ENCODE measurements at regions not wholly inside any gene's neighbourhood (a gene's known extent, or its start where the extent isn't known, plus 50 kb on each side); places are given as distances from the start of the nearest gene placed in this dataset.
A peak's percentile ranks its signal among the peaks of the same experiment; 100 is the strongest.

DNA sequence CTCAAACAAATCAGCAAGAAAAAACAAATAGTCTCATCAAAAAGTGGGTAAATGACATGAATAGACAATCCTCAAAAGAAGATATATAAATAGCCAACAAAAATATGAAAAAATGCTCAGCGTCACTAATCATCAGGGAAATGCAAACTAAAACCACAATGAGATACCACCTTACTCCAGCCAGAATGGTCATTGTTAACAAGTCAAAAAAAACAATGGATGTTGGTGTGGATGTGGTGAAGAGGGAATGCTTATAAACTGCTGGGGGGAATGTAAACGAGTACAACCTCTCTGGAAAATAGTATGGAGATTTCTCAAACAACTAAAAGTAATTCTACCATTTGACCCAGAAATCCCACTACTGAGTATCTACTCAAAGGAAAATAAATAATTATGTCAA lies 239.2 kb upstream of the RFC3 start:
- no peak for DNase-seq (ENCODE audit: low read depth, low spot score)
- Histone ChIP-seq H3K9ac (ENCODE audit: insufficient read length) (no peak overlapping the region), H3K9me3 (ENCODE audit: low read depth, low read length) (no peaks in the 10 kb centered on the region), H3K4me3 (no peak overlapping the region), H3K36me3 (ENCODE audit: insufficient read depth, low read length) (no peaks in the 10 kb centered on the region), H3K27ac (no peak overlapping the region)
- TF ChIP-seq FOXP2 (optimal IDR thresholded peaks at IDR 0.05; ENCODE audit: control extremely low read depth, extremely low read length, insufficient read depth) (no peak), EZH2 (IDR thresholded peaks at IDR 0.05) (no peak), POLR2AphosphoS5 (IDR thresholded peaks at IDR 0.05; ENCODE audit: borderline replicate concordance, low read depth, low read length) (no peak)

DNA sequence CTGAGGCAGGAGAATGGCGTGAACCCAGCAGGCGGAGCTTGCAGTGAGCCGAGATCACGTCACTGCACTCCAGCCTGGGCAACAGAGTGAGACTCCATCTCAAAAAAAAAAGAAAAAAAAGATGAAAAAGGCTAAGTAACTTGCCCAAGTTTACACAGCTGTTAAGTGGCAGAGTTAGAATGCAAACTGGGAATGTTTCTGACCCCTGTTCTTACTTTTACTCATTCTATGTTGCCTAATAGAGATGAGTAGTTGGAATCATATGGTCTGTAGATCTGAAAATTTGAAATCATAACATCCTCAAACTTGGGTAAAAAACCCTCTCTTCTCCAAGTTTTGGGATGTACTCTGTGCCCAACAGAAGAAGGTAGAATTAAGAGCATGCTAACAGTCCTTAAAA lies 235.8 kb upstream of the RFC3 start:
- no peak overlapping the region for H3K9ac ChIP-seq (ENCODE audit: insufficient read length)
- TF ChIP-seq EZH2 (IDR thresholded peaks at IDR 0.05) (no peak), FOXP2 (optimal IDR thresholded peaks at IDR 0.05; ENCODE audit: control extremely low read depth, extremely low read length, insufficient read depth) (no peak), POLR2AphosphoS5 (IDR thresholded peaks at IDR 0.05; ENCODE audit: borderline replicate concordance, low read depth, low read length) (no peak)
- H3K4me3 ChIP-seq = no peak overlapping the region
- H3K9me3 ChIP-seq (ENCODE audit: low read depth, low read length) = no peaks in the 10 kb centered on the region
- no peak for DNase-seq (ENCODE audit: low read depth, low spot score)
- H3K27ac ChIP-seq = no peak overlapping the region
- no peaks in the 10 kb centered on the region for H3K36me3 ChIP-seq (ENCODE audit: insufficient read depth, low read length)

DNA sequence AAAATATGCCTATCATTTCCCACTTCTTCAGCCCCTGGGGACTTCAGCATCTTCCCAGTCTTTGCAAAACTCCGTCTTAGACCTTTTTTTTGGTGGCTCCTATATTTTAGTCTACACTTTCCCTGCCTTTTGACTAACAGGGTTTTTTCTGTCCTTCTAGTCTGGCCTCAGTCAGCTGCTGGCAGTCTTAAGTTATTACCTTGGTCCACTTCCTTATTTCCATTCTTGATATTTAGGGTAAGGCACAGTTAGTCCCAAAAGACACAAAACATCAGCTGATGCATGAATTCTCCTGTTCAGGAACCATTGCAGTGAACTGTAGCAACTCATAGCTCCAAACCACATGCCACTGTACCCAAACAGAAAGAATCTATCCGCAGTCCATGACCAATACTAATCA lies 234.6 kb upstream of the RFC3 start:
- Histone ChIP-seq H3K9ac (ENCODE audit: insufficient read length) (no peak overlapping the region), H3K4me3 (no peak overlapping the region)

DNA sequence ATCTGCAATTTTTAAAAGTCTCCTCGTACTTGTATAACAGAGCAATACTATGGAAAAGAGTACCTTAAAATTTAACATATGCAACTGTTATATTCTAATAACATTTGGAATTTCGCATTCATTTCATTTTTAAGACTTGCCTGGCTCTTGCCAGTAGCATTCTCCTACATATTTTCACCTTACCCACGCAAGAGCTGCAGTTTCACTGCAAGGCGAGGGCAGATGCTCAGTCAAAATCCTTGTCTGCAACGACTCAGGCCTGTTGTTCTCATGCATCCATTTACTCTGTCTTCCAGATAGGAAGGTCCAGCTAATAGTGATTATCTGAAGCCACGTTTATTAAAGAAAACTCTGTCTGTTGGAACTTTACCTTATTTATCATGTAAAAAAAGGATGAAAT lies 227.0 kb upstream of the RFC3 start:
- H3K27ac ChIP-seq = no peak overlapping the region
- no peak for DNase-seq (ENCODE audit: low read depth, low spot score)
- H3K4me3 ChIP-seq = no peak overlapping the region
- TF ChIP-seq POLR2AphosphoS5 (IDR thresholded peaks at IDR 0.05; ENCODE audit: borderline replicate concordance, low read depth, low read length) (no peak), EZH2 (IDR thresholded peaks at IDR 0.05) (no peak), FOXP2 (optimal IDR thresholded peaks at IDR 0.05; ENCODE audit: control extremely low read depth, extremely low read length, insufficient read depth) (no peak)
- H3K9ac ChIP-seq (ENCODE audit: insufficient read length) = no peak overlapping the region
- no peaks in the 10 kb centered on the region for H3K36me3 ChIP-seq (ENCODE audit: insufficient read depth, low read length)
- H3K9me3 ChIP-seq (ENCODE audit: low read depth, low read length) = no peaks in the 10 kb centered on the region

More for the DNA sequence above, 234.6 kb upstream of the RFC3 start:
- Histone ChIP-seq H3K9me3 (ENCODE audit: low read depth, low read length) (no peaks in the 10 kb centered on the region), H3K27ac (no peak overlapping the region), H3K36me3 (ENCODE audit: insufficient read depth, low read length) (no peaks in the 10 kb centered on the region)
- TF ChIP-seq EZH2 (IDR thresholded peaks at IDR 0.05) = no peak
- no peak for TF ChIP-seq FOXP2 (optimal IDR thresholded peaks at IDR 0.05; ENCODE audit: control extremely low read depth, extremely low read length, insufficient read depth)
- no peak for TF ChIP-seq POLR2AphosphoS5 (IDR thresholded peaks at IDR 0.05; ENCODE audit: borderline replicate concordance, low read depth, low read length)
- DNase-seq (ENCODE audit: low read depth, low spot score) = no peak

DNA sequence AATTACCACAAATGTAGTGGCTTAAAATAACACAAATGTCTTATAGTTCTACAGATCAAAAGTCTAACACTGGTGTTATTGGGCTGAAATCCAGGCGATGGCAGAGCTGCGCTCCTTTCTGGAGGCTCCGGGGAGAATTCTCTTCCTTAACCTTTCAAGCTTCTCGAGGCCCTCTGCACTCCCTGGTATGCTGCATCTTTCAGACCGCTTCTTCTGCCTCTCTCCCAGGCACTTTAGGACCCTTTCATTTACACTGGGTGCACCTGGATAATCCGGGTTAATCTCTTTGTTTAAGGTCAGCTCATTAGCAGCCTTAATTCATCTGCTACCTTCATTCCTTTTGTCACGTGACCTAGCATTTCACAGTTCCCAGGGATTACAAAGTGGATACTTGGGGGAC lies 211.3 kb upstream of the RFC3 start:
- no peak for TF ChIP-seq FOXP2 (optimal IDR thresholded peaks at IDR 0.05; ENCODE audit: control extremely low read depth, extremely low read length, insufficient read depth)
- DNase-seq (ENCODE audit: low read depth, low spot score) = no peak

DNA sequence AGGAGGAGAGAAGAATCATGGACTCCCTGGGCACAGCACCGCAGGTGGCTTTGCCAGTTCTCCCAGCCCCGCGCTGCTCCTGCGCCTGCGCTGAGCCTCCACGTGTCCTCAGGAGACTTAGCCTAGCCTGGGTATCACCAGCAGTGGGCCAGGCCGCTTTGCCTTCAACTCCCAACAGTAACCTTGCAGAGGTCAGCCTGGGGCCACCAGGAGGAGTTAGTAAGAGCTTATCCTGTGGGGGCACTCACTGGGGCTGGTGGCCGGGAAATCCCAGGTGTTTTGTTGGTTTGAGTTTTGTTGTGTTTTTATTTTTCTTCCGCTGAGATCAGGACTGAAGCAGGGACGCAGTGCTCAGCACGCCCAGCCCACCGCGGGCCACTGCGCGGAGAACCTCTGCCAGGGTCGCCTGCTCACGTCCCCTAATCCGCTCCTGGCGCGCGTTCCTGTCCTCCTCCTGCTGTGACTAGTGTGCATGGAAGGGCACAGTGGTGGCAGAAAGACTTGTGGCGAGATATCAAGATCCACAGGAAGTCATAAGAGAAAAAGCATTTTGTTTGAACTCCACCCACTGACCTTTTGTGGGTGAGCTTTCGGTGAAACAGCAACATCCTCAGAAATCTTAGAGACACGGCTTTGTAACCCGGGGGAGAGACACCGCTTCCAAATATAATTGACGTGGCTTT lies 207.4 kb upstream of the RFC3 start:
- no peaks in the 10 kb centered on the region for H3K9me3 ChIP-seq (ENCODE audit: low read depth, low read length)
- DNase-seq (ENCODE audit: low read depth, low spot score) = peak; percentile 3
- no peaks in the 10 kb centered on the region for H3K36me3 ChIP-seq (ENCODE audit: insufficient read depth, low read length)
- H3K27ac ChIP-seq = peak overlapping the region; percentile 42; the same call in 1 of the 2 replicates
- H3K4me3 ChIP-seq = no peak overlapping the region
- H3K9ac ChIP-seq (ENCODE audit: insufficient read length) = no peak overlapping the region
- TF ChIP-seq FOXP2 (optimal IDR thresholded peaks at IDR 0.05; ENCODE audit: control extremely low read depth, extremely low read length, insufficient read depth) (no peak), POLR2AphosphoS5 (IDR thresholded peaks at IDR 0.05; ENCODE audit: borderline replicate concordance, low read depth, low read length) (peak; percentile 45; the same call in 1 of the 2 replicates)

More for the DNA sequence above, 211.3 kb upstream of the RFC3 start:
- H3K36me3 ChIP-seq (ENCODE audit: insufficient read depth, low read length) = no peaks in the 10 kb centered on the region
- H3K9me3 ChIP-seq (ENCODE audit: low read depth, low read length) = 0 out of 2 replicates have a peak, but pooled peaks cover 8% of the 10 kb centered on the region
- H3K9ac ChIP-seq (ENCODE audit: insufficient read length) = no peak overlapping the region
- H3K4me3 ChIP-seq = no peak overlapping the region
- no peak overlapping the region for H3K27ac ChIP-seq

DNA sequence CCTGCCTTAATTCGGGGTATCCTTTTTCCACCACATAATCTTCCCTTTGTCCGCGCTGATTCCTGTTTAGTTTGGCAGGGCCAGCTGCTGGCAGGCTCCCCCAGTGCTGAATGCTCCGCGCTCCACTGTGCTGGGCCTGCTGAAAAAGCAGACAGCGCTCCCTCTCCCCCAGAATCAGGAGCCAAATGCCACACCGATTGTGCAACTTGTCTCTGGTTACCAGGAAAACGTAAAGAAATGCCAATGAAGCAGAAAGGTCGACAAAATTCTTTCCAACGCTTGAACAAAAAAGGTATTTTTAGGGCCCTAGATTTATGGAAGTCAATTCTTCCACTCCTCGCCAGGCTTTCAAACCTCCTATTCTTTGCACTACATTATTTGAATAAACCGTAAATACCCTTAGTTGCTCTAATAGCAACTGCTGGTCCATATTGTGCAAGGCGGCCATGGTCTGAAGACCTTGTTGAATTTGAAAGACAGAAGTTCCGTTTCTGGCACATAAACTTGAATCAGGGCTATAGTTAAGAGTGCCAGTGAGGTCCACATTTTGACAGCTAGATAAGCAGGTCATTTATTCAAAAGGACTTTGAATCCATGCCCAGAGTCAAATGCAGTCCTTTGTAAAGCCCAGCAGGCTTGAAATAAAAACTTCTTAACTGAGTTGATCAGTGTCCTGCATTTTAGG lies 206.7 kb upstream of the RFC3 start:
- no peak for TF ChIP-seq EZH2 (IDR thresholded peaks at IDR 0.05)
- no peak for TF ChIP-seq FOXP2 (optimal IDR thresholded peaks at IDR 0.05; ENCODE audit: control extremely low read depth, extremely low read length, insufficient read depth)
- TF ChIP-seq POLR2AphosphoS5 (IDR thresholded peaks at IDR 0.05; ENCODE audit: borderline replicate concordance, low read depth, low read length) = no peak
- peak overlapping the region; percentile 42; the same call in 1 of the 2 replicates for H3K27ac ChIP-seq
- no peaks in the 10 kb centered on the region for H3K9me3 ChIP-seq (ENCODE audit: low read depth, low read length)
- no peak overlapping the region for H3K4me3 ChIP-seq
- H3K36me3 ChIP-seq (ENCODE audit: insufficient read depth, low read length) = no peaks in the 10 kb centered on the region
- peak; percentile 6 for DNase-seq (ENCODE audit: low read depth, low spot score)
- H3K9ac ChIP-seq (ENCODE audit: insufficient read length) = no peak overlapping the region

DNA sequence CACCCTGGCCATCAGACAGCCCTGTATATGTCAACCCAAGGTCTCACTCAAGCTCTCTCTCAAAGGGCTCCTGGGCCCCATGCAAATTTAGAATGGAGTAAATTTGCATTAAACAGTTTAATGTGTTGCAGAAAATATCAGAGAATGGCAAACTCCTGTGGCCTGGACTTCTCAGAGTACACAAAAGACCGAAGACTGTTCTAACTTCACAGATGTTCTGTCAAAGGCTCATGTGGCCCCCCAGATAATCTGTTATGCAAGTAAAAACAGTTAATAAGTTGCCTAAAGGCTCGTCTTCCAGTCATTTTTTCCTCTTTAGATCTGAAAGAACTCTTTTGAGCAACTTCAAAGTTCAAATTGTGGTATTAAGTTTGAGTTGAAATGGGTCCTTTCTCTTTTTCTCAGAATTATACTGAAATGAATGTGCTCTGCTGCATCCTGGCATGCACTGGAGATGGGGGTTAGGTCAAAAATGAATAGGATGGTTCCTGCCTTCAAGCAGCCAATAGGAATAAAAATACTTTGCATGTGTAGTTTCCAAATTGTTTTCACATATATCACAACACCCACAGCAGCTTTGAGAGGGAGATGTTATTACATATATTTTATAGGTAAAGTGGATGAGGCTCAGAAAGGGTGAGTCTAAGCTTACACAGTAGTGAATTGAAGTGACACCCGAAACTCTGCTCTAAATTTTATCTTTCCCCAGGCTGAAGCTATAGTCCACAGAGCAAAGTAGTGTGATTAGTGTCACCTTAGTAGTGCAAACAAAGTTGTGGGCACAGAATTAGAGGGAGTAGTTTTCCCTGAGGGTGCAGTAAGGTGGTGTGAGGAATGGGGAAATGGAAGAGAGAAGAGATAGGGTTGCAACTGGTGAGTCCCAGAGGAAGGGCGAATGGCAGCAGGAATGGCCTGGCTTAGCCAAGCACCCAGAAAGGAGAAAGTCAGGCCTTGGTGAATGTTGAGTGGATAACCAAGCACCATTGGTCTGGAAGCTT lies 205.0 kb upstream of the RFC3 start:
- Histone ChIP-seq H3K27ac (no peak overlapping the region), H3K4me3 (no peak overlapping the region), H3K9me3 (ENCODE audit: low read depth, low read length) (no peaks in the 10 kb centered on the region), H3K9ac (ENCODE audit: insufficient read length) (no peak overlapping the region), H3K36me3 (ENCODE audit: insufficient read depth, low read length) (no peaks in the 10 kb centered on the region)
- DNase-seq (ENCODE audit: low read depth, low spot score) = no peak
- TF ChIP-seq EZH2 (IDR thresholded peaks at IDR 0.05) (no peak), POLR2AphosphoS5 (IDR thresholded peaks at IDR 0.05; ENCODE audit: borderline replicate concordance, low read depth, low read length) (no peak), FOXP2 (optimal IDR thresholded peaks at IDR 0.05; ENCODE audit: control extremely low read depth, extremely low read length, insufficient read depth) (no peak)

Measured in SK-N-MC (cell line).